Glutamatergic neuron (in vitro differentiated cells): ENCODE measurements at regions not wholly inside any gene's neighbourhood (a gene's known extent, or its start where the extent isn't known, plus 50 kb on each side); places are given as distances from the start of the nearest gene placed in this dataset.

Source experiments
- DNase-seq: peaks from one replicate; pipeline ENCODE4 v3.0.0; 2022
- H3K27ac Mint-ChIP-seq: one replicate; pipeline ENCODE4 v1.8.0; 2020; ENCODE audit warnings: mild to moderate bottlenecking, mixed read lengths, inconsistent platforms; ENCODE audit not compliant: unreplicated experiment
- H3K27me3 Mint-ChIP-seq: one replicate; pipeline ENCODE4 v1.8.0; 2020; ENCODE audit warnings: mild to moderate bottlenecking, moderate library complexity, mixed read lengths, inconsistent platforms; ENCODE audit not compliant: unreplicated experiment
- H3K36me3 Mint-ChIP-seq: one replicate; pipeline ENCODE4 v1.8.0; 2020; ENCODE audit warnings: mild to moderate bottlenecking, mixed read lengths, inconsistent platforms; ENCODE audit not compliant: unreplicated experiment
- H3K4me1 Mint-ChIP-seq: one replicate; pipeline ENCODE4 v1.8.0; 2020; ENCODE audit warnings: mild to moderate bottlenecking, low read depth, mixed read lengths, inconsistent platforms; ENCODE audit not compliant: unreplicated experiment
- H3K4me3 Mint-ChIP-seq: one replicate; pipeline ENCODE4 v1.8.0; 2020; ENCODE audit warnings: mild to moderate bottlenecking, mixed read lengths, inconsistent platforms; ENCODE audit not compliant: unreplicated experiment
- H3K9me3 Mint-ChIP-seq: one replicate; pipeline ENCODE4 v1.8.0; 2020; ENCODE audit warnings: mild to moderate bottlenecking, moderate library complexity, mixed read lengths, inconsistent platforms; ENCODE audit not compliant: unreplicated experiment
- TF ChIP-seq, protein P1 (sequence below): fragments of 200-600 bp; sonication (generic); IDR thresholded peaks from one replicate; pipeline ENCODE4 v1.5.0; 2021; ENCODE audit not compliant: partially characterized antibody, unreplicated experiment

DNA sequence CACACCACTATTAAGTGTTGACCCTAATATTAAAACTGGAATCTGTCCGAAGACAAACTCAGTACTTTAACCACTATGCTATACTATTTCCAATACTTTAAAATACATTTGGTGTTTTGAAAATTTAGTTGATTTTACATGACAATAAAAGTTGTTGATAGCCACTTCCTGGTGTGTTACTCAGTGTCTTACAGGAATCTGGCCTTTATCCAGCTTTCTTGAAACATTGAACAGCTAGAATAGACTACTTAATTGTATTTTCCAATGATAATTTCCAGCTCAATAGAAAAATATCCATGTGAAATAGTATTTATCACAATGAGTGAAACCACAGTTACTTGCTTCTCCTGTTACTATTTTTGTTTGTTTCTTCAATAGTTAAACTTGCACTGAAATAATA, 369.6 kb upstream of the ADGRL4 start:
- no peak for DNase-seq
- H3K4me3 Mint-ChIP-seq, result no peak overlapping the region
- no peaks in the 10 kb centered on the region for H3K36me3 Mint-ChIP-seq
- H3K27me3 Mint-ChIP-seq, result peaks cover 2% of the 10 kb centered on the region
- H3K27ac Mint-ChIP-seq, result no peak overlapping the region
- TF ChIP-seq, protein P1, sequence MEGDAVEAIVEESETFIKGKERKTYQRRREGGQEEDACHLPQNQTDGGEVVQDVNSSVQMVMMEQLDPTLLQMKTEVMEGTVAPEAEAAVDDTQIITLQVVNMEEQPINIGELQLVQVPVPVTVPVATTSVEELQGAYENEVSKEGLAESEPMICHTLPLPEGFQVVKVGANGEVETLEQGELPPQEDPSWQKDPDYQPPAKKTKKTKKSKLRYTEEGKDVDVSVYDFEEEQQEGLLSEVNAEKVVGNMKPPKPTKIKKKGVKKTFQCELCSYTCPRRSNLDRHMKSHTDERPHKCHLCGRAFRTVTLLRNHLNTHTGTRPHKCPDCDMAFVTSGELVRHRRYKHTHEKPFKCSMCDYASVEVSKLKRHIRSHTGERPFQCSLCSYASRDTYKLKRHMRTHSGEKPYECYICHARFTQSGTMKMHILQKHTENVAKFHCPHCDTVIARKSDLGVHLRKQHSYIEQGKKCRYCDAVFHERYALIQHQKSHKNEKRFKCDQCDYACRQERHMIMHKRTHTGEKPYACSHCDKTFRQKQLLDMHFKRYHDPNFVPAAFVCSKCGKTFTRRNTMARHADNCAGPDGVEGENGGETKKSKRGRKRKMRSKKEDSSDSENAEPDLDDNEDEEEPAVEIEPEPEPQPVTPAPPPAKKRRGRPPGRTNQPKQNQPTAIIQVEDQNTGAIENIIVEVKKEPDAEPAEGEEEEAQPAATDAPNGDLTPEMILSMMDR, result no peak
- H3K9me3 Mint-ChIP-seq, result no peaks in the 10 kb centered on the region
- H3K4me1 Mint-ChIP-seq, result peaks cover 6% of the 10 kb centered on the region

DNA sequence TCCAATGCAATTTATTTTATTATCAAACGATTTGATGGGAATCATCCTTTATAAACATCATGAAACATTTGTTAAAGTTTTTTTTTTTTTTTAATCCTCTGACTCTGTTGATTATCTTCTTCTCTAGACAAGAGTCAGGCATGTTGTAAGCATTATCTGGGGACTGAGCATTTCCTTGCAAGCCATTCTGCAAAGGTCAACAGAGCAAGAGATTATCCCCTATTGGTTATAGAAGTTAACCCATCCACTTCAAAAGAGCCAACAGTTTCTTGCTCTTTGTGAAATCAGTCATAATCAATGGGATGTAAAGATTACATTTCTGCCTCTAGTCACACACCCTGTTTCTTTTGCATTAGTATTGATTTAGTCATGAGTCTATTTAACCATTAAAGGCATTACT, 368.8 kb upstream of the ADGRL4 start:
- Mint-ChIP-seq H3K27me3 (peaks cover 2% of the 10 kb centered on the region), H3K4me1 (peaks cover 6% of the 10 kb centered on the region), H3K9me3 (no peaks in the 10 kb centered on the region), H3K36me3 (no peaks in the 10 kb centered on the region), H3K27ac (no peak overlapping the region), H3K4me3 (no peak overlapping the region)
- DNase-seq, result no peak
- TF ChIP-seq, protein P1, result no peak

DNA sequence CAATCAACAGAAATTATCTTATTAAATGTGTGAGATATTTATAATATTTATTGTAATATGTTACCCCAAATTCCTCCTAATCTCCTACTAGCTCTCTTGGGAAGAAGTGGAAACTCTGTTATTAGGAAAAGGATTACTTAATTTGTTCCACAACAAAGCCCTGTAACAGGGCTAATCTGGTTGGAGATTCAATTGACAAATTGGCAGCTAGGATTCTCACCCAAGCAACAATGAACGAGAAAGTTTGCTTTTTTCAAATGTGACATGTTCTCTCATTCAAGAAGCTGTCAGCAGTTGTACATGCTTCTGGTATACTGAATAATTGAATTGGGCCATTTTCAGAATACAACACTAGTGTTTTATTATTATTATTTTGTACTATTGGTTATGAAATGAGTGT, 367.9 kb upstream of the ADGRL4 start:
- TF ChIP-seq, protein P1, result no peak
- Mint-ChIP-seq H3K27me3 (peaks cover 2% of the 10 kb centered on the region), H3K36me3 (no peaks in the 10 kb centered on the region), H3K4me3 (no peak overlapping the region), H3K4me1 (peaks cover 6% of the 10 kb centered on the region), H3K9me3 (no peaks in the 10 kb centered on the region), H3K27ac (no peak overlapping the region)
- no peak for DNase-seq

DNA sequence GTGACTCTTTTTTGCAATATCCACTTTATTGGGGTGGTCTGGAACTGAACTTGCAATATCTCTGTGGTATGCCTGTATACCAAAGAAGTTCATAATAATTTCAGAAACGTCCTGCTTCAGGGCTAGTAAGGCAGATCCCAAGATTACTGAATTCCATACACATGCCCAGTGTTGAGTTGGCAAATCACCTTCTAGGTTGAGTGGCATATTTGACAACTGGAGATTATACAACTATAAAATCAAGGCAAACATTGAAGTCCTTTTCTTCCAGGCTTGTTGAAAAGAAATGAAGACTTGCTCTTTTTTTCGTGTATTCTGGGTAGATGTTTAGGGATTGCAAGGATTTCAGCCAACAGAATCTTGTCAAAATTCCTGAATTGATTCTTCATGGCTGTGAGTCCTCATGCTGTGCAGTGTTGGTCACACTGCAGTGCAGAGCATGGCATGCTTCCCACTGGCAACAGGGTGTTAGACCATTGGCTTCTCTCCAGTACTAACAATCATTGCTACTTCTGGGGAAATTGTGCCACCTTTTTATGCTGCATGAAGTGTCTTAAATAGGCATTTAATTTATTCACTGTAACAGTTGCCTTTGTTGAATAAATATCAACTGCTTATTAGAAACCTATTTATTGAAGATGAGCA, 367.1 kb upstream of the ADGRL4 start:
- Mint-ChIP-seq H3K4me3 (no peak overlapping the region), H3K27ac (no peak overlapping the region), H3K4me1 (peaks cover 6% of the 10 kb centered on the region), H3K36me3 (no peaks in the 10 kb centered on the region), H3K27me3 (peaks cover 2% of the 10 kb centered on the region), H3K9me3 (no peaks in the 10 kb centered on the region)
- DNase-seq, result no peak
- TF ChIP-seq, protein P1, result no peak

DNA sequence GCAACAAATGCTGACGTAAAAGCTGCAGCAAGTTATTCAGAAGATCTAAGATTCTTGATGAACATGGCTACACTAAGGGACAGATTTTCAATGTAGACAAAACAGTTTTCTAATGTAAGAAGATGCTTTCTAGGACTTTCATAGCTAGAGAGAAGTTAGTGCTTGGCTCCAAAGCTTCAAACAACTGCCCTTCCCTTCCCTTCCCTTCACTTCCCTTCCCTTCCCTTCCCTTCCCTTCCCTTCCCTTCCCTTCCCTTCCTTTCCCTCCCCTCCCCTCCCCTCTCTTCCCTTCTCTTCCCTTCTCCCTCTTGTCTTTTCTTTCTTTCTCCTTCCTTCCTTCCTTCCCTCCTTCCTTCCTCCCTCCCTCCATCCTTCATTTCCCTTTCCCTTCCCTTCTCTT, 365.3 kb upstream of the ADGRL4 start:
- TF ChIP-seq, protein P1, result no peak
- Mint-ChIP-seq H3K27ac (no peak overlapping the region), H3K4me3 (no peak overlapping the region), H3K36me3 (no peaks in the 10 kb centered on the region), H3K27me3 (peaks cover 2% of the 10 kb centered on the region), H3K4me1 (peaks cover 6% of the 10 kb centered on the region), H3K9me3 (no peaks in the 10 kb centered on the region)
- DNase-seq, result no peak
